Right lobe of liver (tissue), 6 donors: ENCODE measurements at regions not wholly inside any gene's neighbourhood (a gene's known extent, or its start where the extent isn't known, plus 50 kb on each side); places are given as distances from the start of the nearest gene placed in this dataset.

ENCODE experiments used
- ATAC-seq, 4 donors: fragments of 200-7000 bp; cut with Tn5 transposase; one replicate each; pipeline ENCODE4 v1.9.1; 2020; ENCODE audit warnings: mild to moderate bottlenecking in 4 of 4, moderate library complexity in 4 of 4
- DNase-seq, 3 donors: peaks; one replicate each; pipeline ENCODE4 v3.0.0-alpha.2; 2020
- H3K27ac ChIP-seq, 3 donors: fragments of 200-600 bp; one replicate each; pipeline ENCODE4 v1.8.0; 2022
- H3K27me3 ChIP-seq, 2 donors: fragments of 200-600 bp; one replicate each; pipeline ENCODE4 v1.8.0; 2022
- H3K36me3 ChIP-seq, 4 donors: fragments of 200-600 bp; sonication (generic) in 1 of 4; one replicate each; pipeline versions ENCODE4 v1.5.1 to v1.8.0; 2017 to 2022; ENCODE audit warnings: control low read depth in 1 of 4
- H3K4me1 ChIP-seq, 4 donors: fragments of 200-600 bp; sonication (generic) in 1 of 4; one replicate each; pipeline versions ENCODE4 v1.5.1 to v1.8.0; 2017 to 2022; ENCODE audit warnings: control low read depth in 1 of 4
- H3K4me3 ChIP-seq, 3 donors: fragments of 200-600 bp; one replicate each; pipeline ENCODE4 v1.8.0; 2022
- H3K9me3 ChIP-seq, 4 donors: fragments of 200-600 bp; sonication (generic) in 1 of 4; one replicate each; pipeline versions ENCODE4 v1.5.1 to v1.8.0; 2017 to 2022; ENCODE audit warnings: control low read depth in 1 of 4
- CTCF ChIP-seq, 4 donors: fragments of 200-600 bp in 3 of 4; fragments of 450-650 bp in 1 of 4; IDR thresholded peaks; one replicate each; pipeline versions ENCODE4 v1.5.1 to v1.8.0; 2016 to 2022; ENCODE audit warnings: antibody characterized with exemption in 4 of 4, mild to moderate bottlenecking in 2 of 4
- POLR2A ChIP-seq: fragments of 450-650 bp; IDR thresholded peaks from one replicate; pipeline ENCODE4 v1.6.1; 2017; ENCODE audit warnings: antibody characterized with exemption, mild to moderate bottlenecking
- WGBS: methylation state at CpG from one replicate; pipeline ENCODE4 v1.1.6; 2018; ENCODE audit warnings: low coverage, low lambda C conversion rate; ENCODE audit not compliant: insufficient coverage; ENCODE audit errors: missing lambda C conversion rate; 5-methylcytosine and 5-hydroxymethylcytosine counted together
- intact Hi-C, 2 donors: fragments of 100-400 bp; cut with DNase I; formaldehyde crosslinking; loops; one replicate each; pipeline versions ENCODE4 v1.11.2 to v1.14.1; 2022
- donor health status: DM: no; HTN: yes; CAD: no.
- donor health status: DM: no; HTN: no; CAD: no.
- donor health status: DM: no; HTN: no; CAD: no.
- donor health status: DM: no; HTN: yes; CAD: no.
- donor health status: DM: no; HTN: yes; CAD: no.

- H3K36me3 ChIP-seq, result no peaks in the 10 kb centered on the region
These were observed 145.4 kb downstream of the SLC30A10 start for GRCh38 chr1:219782929-219783328.

DNA sequence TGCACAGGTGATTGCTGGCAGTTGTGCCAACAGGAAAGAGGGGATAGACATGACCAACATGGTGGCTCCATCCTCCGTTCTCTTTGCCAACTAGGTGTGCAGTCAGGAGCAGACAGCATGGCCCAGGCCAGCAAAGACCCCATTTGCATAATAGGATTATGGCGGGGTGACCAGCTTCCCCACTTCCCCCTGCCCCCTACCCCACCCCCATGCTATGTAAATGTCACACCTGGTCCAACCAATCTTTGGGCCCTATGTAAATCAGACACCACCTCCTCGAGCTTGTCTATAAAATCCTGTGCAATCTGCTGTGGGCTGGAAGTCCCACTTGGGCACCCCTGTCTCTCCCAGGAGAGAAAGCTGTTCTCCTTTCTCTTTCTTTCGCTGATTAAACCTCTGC, 146.0 kb downstream of the SLC30A10 start:
- 64% methylated on average over 3 of the region's 4 CpGs for WGBS
- intact Hi-C loops, result no loop called here

More at GRCh38 chr1:219782929-219783328, 145.4 kb downstream of the SLC30A10 start:
- Histone ChIP-seq H3K4me3 (no peak overlapping the region), H3K4me1 (no peaks in the 10 kb centered on the region), H3K9me3 (no peaks in the 10 kb centered on the region), H3K27me3 (no peaks in the 10 kb centered on the region), H3K27ac (no peak overlapping the region)
- no peak for DNase-seq
- WGBS, result 23% methylated on average over 3 of the region's 3 CpGs
- no peak for TF ChIP-seq CTCF (IDR thresholded peaks at IDR 0.05)
- no peak for TF ChIP-seq POLR2A
- intact Hi-C loops, result no loop called here
- ATAC-seq, result peak in 3 of 4 donors; percentile 22 to 75 (median 52)

DNA sequence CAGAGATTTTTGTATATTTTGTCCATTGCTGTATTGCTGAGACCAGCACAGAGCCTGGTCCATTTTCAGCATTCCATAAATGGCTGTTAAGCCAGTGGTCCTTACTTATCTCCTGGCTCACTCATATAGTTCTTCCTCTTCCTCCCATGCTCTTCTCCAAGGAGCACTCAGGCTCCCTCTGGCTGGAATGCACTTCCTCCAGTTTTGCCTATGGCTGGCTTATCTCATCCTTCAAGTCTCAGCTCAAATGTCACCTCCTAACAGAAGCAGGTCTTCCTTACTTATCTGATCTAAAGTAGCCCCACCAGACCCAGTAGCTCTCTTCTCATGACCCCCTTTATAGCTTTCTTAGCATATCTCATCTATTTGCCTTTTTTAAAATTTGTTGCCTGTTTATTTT, 146.9 kb downstream of the SLC30A10 start:
- no peak overlapping the region for H3K27ac ChIP-seq
- H3K27me3 ChIP-seq, result no peaks in the 10 kb centered on the region
- no peaks in the 10 kb centered on the region for H3K4me1 ChIP-seq
- H3K9me3 ChIP-seq, result no peaks in the 10 kb centered on the region
- ATAC-seq (no peak), DNase-seq (no peak)
- no peaks in the 10 kb centered on the region for H3K36me3 ChIP-seq
- TF ChIP-seq CTCF (IDR thresholded peaks at IDR 0.05), result no peak
- intact Hi-C loops, result no loop called here
- H3K4me3 ChIP-seq, result no peak overlapping the region

More for the DNA sequence above, 146.0 kb downstream of the SLC30A10 start:
- Histone ChIP-seq H3K27ac (no peak overlapping the region), H3K4me1 (no peaks in the 10 kb centered on the region), H3K27me3 (no peaks in the 10 kb centered on the region), H3K4me3 (no peak overlapping the region), H3K9me3 (no peaks in the 10 kb centered on the region), H3K36me3 (no peaks in the 10 kb centered on the region)
- DNase-seq (no peak), ATAC-seq (no peak)
- no peak for TF ChIP-seq POLR2A
- TF ChIP-seq CTCF (IDR thresholded peaks at IDR 0.05), result no peak

DNA sequence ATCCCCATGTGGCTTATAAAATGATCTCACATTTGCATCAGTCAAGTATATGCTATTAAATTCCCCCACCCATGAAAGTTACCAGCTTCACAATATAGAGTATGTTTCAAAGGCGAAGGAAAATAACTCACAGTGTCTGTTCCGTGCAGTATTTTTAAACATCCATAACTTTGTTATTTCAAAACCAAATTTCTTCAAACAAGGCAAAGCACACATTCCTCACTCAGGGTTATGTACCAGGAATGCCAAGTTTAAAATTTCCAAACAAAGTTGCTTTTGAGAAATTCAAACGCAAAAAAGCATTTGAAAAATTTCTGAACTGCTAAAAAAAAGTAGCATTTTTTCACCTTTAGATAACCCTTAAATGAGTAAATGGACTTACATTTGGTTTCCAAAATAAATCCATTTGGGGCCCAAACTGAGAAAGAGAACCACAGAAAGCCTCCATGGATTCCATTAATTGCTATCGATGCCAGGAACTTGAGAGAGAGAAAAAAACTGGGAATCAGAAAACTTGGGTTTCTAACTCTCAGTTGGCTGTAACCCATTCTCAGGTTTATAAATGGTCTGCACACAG, 149.5 kb downstream of the SLC30A10 start:
- no peak for TF ChIP-seq CTCF (IDR thresholded peaks at IDR 0.05)
- no peak for TF ChIP-seq POLR2A
- no peak for ATAC-seq
- 67% methylated on average over 4 of the region's 4 CpGs for WGBS

DNA sequence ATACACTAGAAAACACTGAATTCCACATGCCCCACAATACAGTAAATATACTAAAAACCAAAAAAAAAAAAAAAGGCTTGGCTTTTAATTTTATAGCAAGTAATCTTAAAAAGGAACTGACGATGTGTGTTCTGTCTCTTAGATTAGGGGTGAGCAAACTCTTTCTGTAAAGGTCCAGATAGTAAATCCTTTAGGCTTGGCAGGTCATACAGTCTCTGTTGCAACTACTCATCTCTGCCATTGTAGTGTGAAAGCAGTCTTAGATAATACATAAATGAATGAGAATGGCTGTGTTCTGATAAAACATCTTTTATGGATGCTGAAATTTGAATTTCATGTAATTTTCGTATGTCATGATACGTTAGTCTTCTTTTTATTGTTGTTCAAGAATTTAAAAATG, 150.2 kb downstream of the SLC30A10 start:
- H3K36me3 ChIP-seq, result no peaks in the 10 kb centered on the region
- H3K4me1 ChIP-seq, result no peaks in the 10 kb centered on the region
- no peaks in the 10 kb centered on the region for H3K27me3 ChIP-seq
- TF ChIP-seq CTCF (IDR thresholded peaks at IDR 0.05) (no peak), POLR2A (no peak)
- no peak overlapping the region for H3K4me3 ChIP-seq
- DNase-seq (no peak), ATAC-seq (no peak)
- intact Hi-C loops, result no loop called here
- no peaks in the 10 kb centered on the region for H3K9me3 ChIP-seq
- 76% methylated on average over 3 of the region's 3 CpGs for WGBS
- H3K27ac ChIP-seq, result no peak overlapping the region

More for the DNA sequence above, 149.5 kb downstream of the SLC30A10 start:
- Histone ChIP-seq H3K27ac (no peak overlapping the region), H3K4me1 (no peaks in the 10 kb centered on the region), H3K36me3 (no peaks in the 10 kb centered on the region), H3K27me3 (no peaks in the 10 kb centered on the region), H3K9me3 (no peaks in the 10 kb centered on the region), H3K4me3 (no peak overlapping the region)
- intact Hi-C loops, result no loop called here
- DNase-seq, result no peak
